Endothelial cell of umbilical vein (primary cell): ENCODE measurements at regions not wholly inside any gene's neighbourhood (a gene's known extent, or its start where the extent isn't known, plus 50 kb on each side); places are given as distances from the start of the nearest gene placed in this dataset.

Experiments
- CTCF ChIP-seq, 2 donors: IDR thresholded peaks; 1 replicate in 1 of 2; 2 replicates in 1 of 2; pipeline ENCODE4 v1.5.1; 2011; ENCODE audit warnings: low read length in 2 of 2, mild to moderate bottlenecking in 2 of 2, moderate library complexity in 2 of 2, control low read depth in 1 of 2, inconsistent platforms in 1 of 2, low read depth in 1 of 2; ENCODE audit not compliant: insufficient read depth in 1 of 2; ENCODE audit errors: extremely low read depth in 1 of 2
- EZH2 ChIP-seq: IDR thresholded peaks from 2 replicates; pipeline ENCODE4 v1.6.1; 2012; ENCODE audit warnings: borderline replicate concordance, low read depth, mild to moderate bottlenecking, moderate library complexity, low read length, inconsistent platforms; ENCODE audit not compliant: severe bottlenecking
- GATA2 ChIP-seq: IDR thresholded peaks from 2 replicates; pipeline ENCODE4 v1.7.0; 2011; ENCODE audit warnings: low read depth, mild to moderate bottlenecking, moderate library complexity, mixed read lengths, low read length; ENCODE audit not compliant: insufficient read length, insufficient read depth
- MAX ChIP-seq: IDR thresholded peaks from 2 replicates; pipeline ENCODE4 v1.6.1; 2011; ENCODE audit not compliant: insufficient read depth, insufficient read length
- POLR2A ChIP-seq: IDR thresholded peaks from 2 replicates; pipeline ENCODE4 v1.6.1; 2012; ENCODE audit warnings: low read depth, mild to moderate bottlenecking, control low read depth, low read length
- POLR2AphosphoS5 ChIP-seq: IDR thresholded peaks from 2 replicates; pipeline ENCODE4 v1.6.1; 2012; ENCODE audit warnings: low read depth, mild to moderate bottlenecking, control low read depth, low read length, moderate library complexity; ENCODE audit not compliant: insufficient read depth

GRCh38 chr13:86172961-86173360 lies 373.7 kb upstream of the SLITRK6 start:
- no peak for TF ChIP-seq CTCF (IDR thresholded peaks at IDR 0.05; ENCODE audit: extremely low read depth in 1 of 2, insufficient read depth in 1 of 2, low read depth in 1 of 2, low read length in 2 of 2)
- TF ChIP-seq MAX, result no peak
- no peak for TF ChIP-seq POLR2AphosphoS5
- TF ChIP-seq POLR2A, result no peak
- no peak for TF ChIP-seq GATA2
- no peak for TF ChIP-seq EZH2
